Fibroblast of lung (primary cell): ENCODE measurements at regions not wholly inside any gene's neighbourhood (a gene's known extent, or its start where the extent isn't known, plus 50 kb on each side); places are given as distances from the start of the nearest gene placed in this dataset.

Experiments
- CTCF ChIP-seq, 2 donors: IDR thresholded peaks in 1 of 2; conservative IDR thresholded peaks in 1 of 2; 1 replicate in 1 of 2; 2 replicates in 1 of 2; pipeline ENCODE4 v1.5.1; 2011 to 2012; ENCODE audit warnings: low read length in 2 of 2, control low read depth in 1 of 2, inconsistent platforms in 1 of 2, low read depth in 1 of 2, mild to moderate bottlenecking in 1 of 2
- EZH2 ChIP-seq: IDR thresholded peaks from 2 replicates; pipeline ENCODE4 v1.5.1; 2012; ENCODE audit warnings: low read length, control low read depth, mild to moderate bottlenecking; ENCODE audit errors: missing control alignments

DNA sequence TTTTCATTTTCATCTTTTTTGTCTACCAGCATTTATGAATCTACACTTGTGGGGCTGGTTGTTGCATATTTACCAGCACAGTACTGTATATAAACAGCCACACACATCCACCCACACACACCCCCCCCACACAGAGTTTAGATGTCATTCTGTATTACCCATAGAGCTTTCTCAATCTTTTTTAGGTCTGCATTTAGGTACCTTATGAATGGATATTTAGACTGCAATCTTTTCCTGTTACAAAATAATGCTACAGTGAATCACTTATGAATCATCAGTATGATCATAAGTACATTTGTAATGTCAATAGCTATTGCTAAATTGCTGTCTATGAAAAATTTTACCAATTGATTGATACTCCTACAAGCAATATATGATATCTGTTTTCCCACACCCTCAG is 67.3 kb upstream of the STK38L start:
- no peak for TF ChIP-seq CTCF (conservative IDR thresholded peaks at IDR 0.05 in 1 of 2, IDR thresholded peaks at IDR 0.05 in 1 of 2; ENCODE audit: low read depth in 1 of 2, low read length in 2 of 2)
- no peak for TF ChIP-seq EZH2
